Smooth muscle cell (in vitro differentiated cells): ENCODE measurements at regions not wholly inside any gene's neighbourhood (a gene's known extent, or its start where the extent isn't known, plus 50 kb on each side); places are given as distances from the start of the nearest gene placed in this dataset.

Source experiments
- DNase-seq: peaks from one replicate; lab custom pipeline; 2025; ENCODE audit not compliant: unreplicated experiment; lab: John Stamatoyannopoulos, UW
- H2AFZ ChIP-seq: fragments of 200-600 bp; sonication (generic); 2 replicates; pipeline ENCODE4 v1.6.0; 2016; ENCODE audit warnings: antibody characterized with exemption, low read depth, mild to moderate bottlenecking
- H3F3A ChIP-seq: fragments of 200-600 bp; sonication (generic); 2 replicates; pipeline ENCODE4 v1.6.0; 2017; ENCODE audit warnings: antibody characterized with exemption, low read depth
- H3K27ac ChIP-seq: fragments of 200-600 bp; sonication (generic); 2 replicates; pipeline ENCODE4 v1.5.1; 2016; ENCODE audit warnings: low read depth, mild to moderate bottlenecking
- H3K27me3 ChIP-seq: fragments of 200-600 bp; sonication (generic); 2 replicates; pipeline ENCODE4 v1.6.1; 2016; ENCODE audit warnings: low read depth, mild to moderate bottlenecking
- H3K36me3 ChIP-seq: fragments of 200-600 bp; sonication (generic); 2 replicates; pipeline ENCODE4 v1.5.1; 2016; ENCODE audit warnings: low read depth
- H3K4me1 ChIP-seq: fragments of 200-600 bp; sonication (generic); 2 replicates; pipeline ENCODE4 v1.5.1; 2016; ENCODE audit warnings: low read depth
- H3K4me2 ChIP-seq: fragments of 200-600 bp; sonication (generic); 2 replicates; pipeline ENCODE4 v1.6.0; 2016; ENCODE audit warnings: mild to moderate bottlenecking
- H3K4me3 ChIP-seq: fragments of 200-600 bp; sonication (generic); 2 replicates; pipeline ENCODE4 v1.5.1; 2016; ENCODE audit warnings: mild to moderate bottlenecking
- H3K79me2 ChIP-seq: fragments of 200-600 bp; sonication (generic); 2 replicates; pipeline ENCODE4 v1.6.0; 2016; ENCODE audit warnings: low read depth, mild to moderate bottlenecking
- H3K9ac ChIP-seq: fragments of 200-600 bp; sonication (generic); 2 replicates; pipeline ENCODE4 v1.6.0; 2016; ENCODE audit warnings: low read depth
- H3K9me3 ChIP-seq: fragments of 200-600 bp; sonication (generic); replicated peaks from 2 replicates; pipeline ENCODE4 v1.5.1; 2016; ENCODE audit warnings: low read depth
- H4K20me1 ChIP-seq: fragments of 200-600 bp; sonication (generic); 2 replicates; pipeline ENCODE4 v1.6.0; 2016; ENCODE audit warnings: low read depth
- WGBS: methylation state at CpG from one replicate; pipeline ENCODE4 v1.1.7; 2016; ENCODE audit warnings: low lambda C conversion rate; 5-methylcytosine and 5-hydroxymethylcytosine counted together
- TF ChIP-seq, protein P1 (sequence below): fragments of 200-600 bp; sonication (generic); IDR thresholded peaks from 2 replicates; pipeline ENCODE4 v1.5.1; 2017; ENCODE audit warnings: borderline replicate concordance, mild to moderate bottlenecking, antibody characterized with exemption; ENCODE audit not compliant: insufficient read depth, poor library complexity, severe bottlenecking

DNA sequence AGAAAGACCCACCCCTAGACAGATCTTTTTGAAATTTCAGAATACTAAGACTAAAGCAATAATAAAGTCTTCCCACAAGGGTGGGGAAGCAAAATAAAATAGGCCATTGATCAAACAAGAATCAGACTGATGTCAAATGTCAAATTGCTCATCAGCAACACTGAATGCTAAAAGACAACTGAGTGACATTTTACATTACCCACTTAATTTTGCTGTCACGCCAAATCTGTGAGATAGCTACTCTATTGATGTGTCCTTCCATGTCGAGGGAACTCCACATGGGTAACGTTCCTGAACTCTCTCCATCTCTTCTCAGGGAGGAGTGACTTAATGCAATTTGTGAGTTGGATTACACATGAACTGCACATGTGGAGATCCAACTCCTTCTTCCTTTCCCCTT, 271.7 kb upstream of the CAMK1G start:
- Histone ChIP-seq H4K20me1 (no peaks in the 10 kb centered on the region), H3K36me3 (no peaks in the 10 kb centered on the region), H3K9ac (no peak overlapping the region), H3K4me2 (no peak overlapping the region), H3K79me2 (no peaks in the 10 kb centered on the region), H3F3A (no peaks in the 10 kb centered on the region), H3K4me1 (no peaks in the 10 kb centered on the region), H2AFZ (no peak overlapping the region), H3K9me3 (no peaks in the 10 kb centered on the region), H3K27ac (no peak overlapping the region), H3K27me3 (no peaks in the 10 kb centered on the region), H3K4me3 (no peak overlapping the region)
- WGBS = 94% methylated on average over 3 of the region's 3 CpGs
- DNase-seq = no peak
- TF ChIP-seq, protein P1, sequence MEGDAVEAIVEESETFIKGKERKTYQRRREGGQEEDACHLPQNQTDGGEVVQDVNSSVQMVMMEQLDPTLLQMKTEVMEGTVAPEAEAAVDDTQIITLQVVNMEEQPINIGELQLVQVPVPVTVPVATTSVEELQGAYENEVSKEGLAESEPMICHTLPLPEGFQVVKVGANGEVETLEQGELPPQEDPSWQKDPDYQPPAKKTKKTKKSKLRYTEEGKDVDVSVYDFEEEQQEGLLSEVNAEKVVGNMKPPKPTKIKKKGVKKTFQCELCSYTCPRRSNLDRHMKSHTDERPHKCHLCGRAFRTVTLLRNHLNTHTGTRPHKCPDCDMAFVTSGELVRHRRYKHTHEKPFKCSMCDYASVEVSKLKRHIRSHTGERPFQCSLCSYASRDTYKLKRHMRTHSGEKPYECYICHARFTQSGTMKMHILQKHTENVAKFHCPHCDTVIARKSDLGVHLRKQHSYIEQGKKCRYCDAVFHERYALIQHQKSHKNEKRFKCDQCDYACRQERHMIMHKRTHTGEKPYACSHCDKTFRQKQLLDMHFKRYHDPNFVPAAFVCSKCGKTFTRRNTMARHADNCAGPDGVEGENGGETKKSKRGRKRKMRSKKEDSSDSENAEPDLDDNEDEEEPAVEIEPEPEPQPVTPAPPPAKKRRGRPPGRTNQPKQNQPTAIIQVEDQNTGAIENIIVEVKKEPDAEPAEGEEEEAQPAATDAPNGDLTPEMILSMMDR = no peak

DNA sequence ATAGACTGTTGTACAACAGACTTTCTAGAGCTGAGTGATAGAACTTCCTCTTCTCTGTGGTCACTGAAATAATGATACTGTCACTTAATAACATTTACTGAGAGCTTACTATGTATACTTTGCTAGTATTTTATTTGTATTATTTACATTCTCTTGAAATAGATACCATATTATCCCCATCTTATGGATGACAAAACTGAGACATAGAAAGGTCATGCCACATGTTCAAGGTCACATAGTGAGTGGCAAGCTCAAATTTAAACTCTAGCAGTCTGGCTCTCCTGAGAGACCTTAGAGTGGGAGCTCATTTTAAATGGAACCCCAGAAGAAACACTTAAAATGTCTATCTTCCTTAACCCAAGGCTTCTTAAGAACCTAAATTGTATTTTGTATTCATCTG, 266.6 kb upstream of the CAMK1G start:
- TF ChIP-seq, protein P1 = no peak
- Histone ChIP-seq H3K4me1 (no peaks in the 10 kb centered on the region), H3K79me2 (no peaks in the 10 kb centered on the region), H3K9ac (no peak overlapping the region), H4K20me1 (no peaks in the 10 kb centered on the region), H3K9me3 (no peaks in the 10 kb centered on the region), H3K4me2 (no peak overlapping the region), H3K36me3 (no peaks in the 10 kb centered on the region), H3K4me3 (no peak overlapping the region), H2AFZ (no peak overlapping the region), H3F3A (no peaks in the 10 kb centered on the region), H3K27me3 (no peaks in the 10 kb centered on the region), H3K27ac (no peak overlapping the region)
- DNase-seq = no peak

DNA sequence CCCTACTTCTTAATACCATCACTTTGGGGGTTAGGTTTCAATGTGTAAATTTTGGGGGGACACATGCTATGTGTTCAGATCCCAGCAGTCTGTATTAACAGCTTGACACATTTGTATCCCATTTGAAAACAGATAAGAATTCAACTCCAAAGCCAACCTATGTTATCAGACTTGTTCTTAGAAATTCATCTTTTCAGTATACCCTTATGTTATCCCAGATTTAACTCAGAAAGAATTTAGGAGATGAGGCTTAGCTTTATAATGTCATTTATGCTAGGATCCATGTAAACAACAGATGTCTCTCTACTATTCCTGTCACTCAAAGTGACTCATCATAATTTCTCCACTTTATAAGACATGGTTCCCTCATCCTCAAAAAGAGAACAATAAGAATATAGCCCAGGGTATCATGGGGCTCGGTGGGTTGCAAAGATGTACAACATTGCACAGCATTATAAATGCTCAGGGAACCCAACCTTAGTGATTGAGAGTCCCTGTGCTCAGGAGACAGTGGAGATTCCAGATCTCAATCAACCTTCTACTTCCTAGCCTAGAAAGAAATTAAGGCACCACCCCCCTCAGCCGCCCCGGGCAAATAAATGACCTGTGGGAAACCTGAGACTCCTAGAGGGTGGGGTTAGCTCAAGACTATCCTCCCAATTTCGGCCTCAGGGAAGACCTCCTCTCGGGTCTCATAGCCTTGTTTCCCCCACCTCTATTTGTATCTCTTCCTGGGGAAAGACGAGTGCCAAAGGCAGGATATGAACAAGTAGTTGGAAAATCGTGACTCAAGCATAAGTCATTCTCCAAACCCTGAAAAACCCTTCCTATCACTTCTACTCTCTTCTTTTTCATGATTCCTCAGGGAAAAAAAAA, 265.1 kb upstream of the CAMK1G start:
- H4K20me1 ChIP-seq = no peaks in the 10 kb centered on the region
- H3K79me2 ChIP-seq = no peaks in the 10 kb centered on the region
- TF ChIP-seq, protein P1 = no peak
- no peak for DNase-seq
- H3K9me3 ChIP-seq = no peaks in the 10 kb centered on the region
- H3K27ac ChIP-seq = no peak overlapping the region
- no peaks in the 10 kb centered on the region for H3K27me3 ChIP-seq
- H2AFZ ChIP-seq = no peak overlapping the region
- H3K36me3 ChIP-seq = no peaks in the 10 kb centered on the region
- no peak overlapping the region for H3K4me2 ChIP-seq
- no peaks in the 10 kb centered on the region for H3F3A ChIP-seq
- no peak overlapping the region for H3K4me3 ChIP-seq
- H3K4me1 ChIP-seq = no peaks in the 10 kb centered on the region
- no peak overlapping the region for H3K9ac ChIP-seq
- 83% methylated on average over 7 of the region's 7 CpGs for WGBS

DNA sequence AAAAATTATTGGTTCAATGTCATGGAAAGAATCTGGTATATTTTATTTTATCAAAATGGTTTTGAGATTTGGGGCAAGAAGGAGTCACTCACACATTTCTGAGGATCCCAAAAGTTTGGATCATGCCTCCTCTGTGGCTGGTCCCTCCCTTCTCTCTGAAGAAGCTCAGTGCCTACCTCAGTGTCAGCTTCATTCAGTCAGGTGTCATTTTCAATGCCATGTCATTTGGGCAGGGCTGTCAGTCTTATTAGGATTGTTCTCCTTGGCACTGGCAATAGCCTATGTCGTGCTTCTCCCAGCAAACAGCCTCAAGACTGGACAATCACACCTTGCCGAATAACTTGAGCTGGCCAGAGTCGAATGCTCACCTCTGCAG, 264.5 kb upstream of the CAMK1G start:
- no peaks in the 10 kb centered on the region for H3F3A ChIP-seq
- no peaks in the 10 kb centered on the region for H3K4me1 ChIP-seq
- H3K79me2 ChIP-seq = no peaks in the 10 kb centered on the region
- H3K27me3 ChIP-seq = no peaks in the 10 kb centered on the region
- H3K9ac ChIP-seq = no peak overlapping the region
- no peaks in the 10 kb centered on the region for H3K36me3 ChIP-seq
- DNase-seq = no peak
- no peak overlapping the region for H2AFZ ChIP-seq
- H3K9me3 ChIP-seq = no peaks in the 10 kb centered on the region
- no peaks in the 10 kb centered on the region for H4K20me1 ChIP-seq
- H3K27ac ChIP-seq = no peak overlapping the region
- TF ChIP-seq, protein P1 = no peak
- H3K4me2 ChIP-seq = no peak overlapping the region
- H3K4me3 ChIP-seq = no peak overlapping the region
- 90% methylated on average over 3 of the region's 3 CpGs for WGBS
